Activated CD4-positive, alpha-beta T cell treated with anti-CD3 and anti-CD28 coated beads for 48 hours (primary cell): ENCODE measurements at regions not wholly inside any gene's neighbourhood (a gene's known extent, or its start where the extent isn't known, plus 50 kb on each side); places are given as distances from the start of the nearest gene placed in this dataset.
"Not testable (repeated sequence)": the region's sequence is repeated elsewhere in the genome, so short reads cannot be mapped to it uniquely, and the experiment has no call there.

Experiments
- DNase-seq: peaks from one replicate; pipeline ENCODE4 v3.0.0-alpha.2; 2020

- DNase-seq = no peak
These were observed 200.1 kb upstream of the NRG3 start for GRCh38 chr10:81674941-81675340.

- no peak for DNase-seq
These were observed 195.7 kb upstream of the NRG3 start for GRCh38 chr10:81679291-81679690.

- no peak for DNase-seq
These were observed 194.6 kb upstream of the NRG3 start for GRCh38 chr10:81680359-81680758.

- no peak for DNase-seq
These were observed 186.5 kb upstream of the NRG3 start for GRCh38 chr10:81688459-81688858.

- DNase-seq = no peak
These were observed 178.2 kb upstream of the NRG3 start for GRCh38 chr10:81696609-81697388.

GRCh38 chr10:81704596-81704995 lies 170.4 kb upstream of the NRG3 start:
- DNase-seq = no peak

- no peak for DNase-seq
These were observed 166.6 kb upstream of the NRG3 start for GRCh38 chr10:81708416-81708815.

GRCh38 chr10:81708929-81709328 lies 166.1 kb upstream of the NRG3 start:
- no peak for DNase-seq

- DNase-seq = no peak
These were observed 152.6 kb upstream of the NRG3 start for GRCh38 chr10:81722399-81722798.

GRCh38 chr10:81724431-81724830 lies 150.6 kb upstream of the NRG3 start:
- DNase-seq = no peak

- DNase-seq = no peak
These were observed 149.1 kb upstream of the NRG3 start for GRCh38 chr10:81725851-81726250.

GRCh38 chr10:81728692-81729091 lies 146.3 kb upstream of the NRG3 start:
- DNase-seq = no peak

- no peak for DNase-seq
These were observed 144.1 kb upstream of the NRG3 start for GRCh38 chr10:81730891-81731290.

GRCh38 chr10:81733542-81733941 lies 141.5 kb upstream of the NRG3 start:
- DNase-seq = no peak

- not testable (repeated sequence) for DNase-seq
These were observed 139.8 kb upstream of the NRG3 start for GRCh38 chr10:81735167-81735566.

- DNase-seq = no peak
These were observed 115.9 kb upstream of the NRG3 start for GRCh38 chr10:81759111-81759510.

GRCh38 chr10:81784111-81784597 lies 90.8 kb upstream of the NRG3 start:
- DNase-seq = no peak

GRCh38 chr10:81792729-81793128 lies 82.3 kb upstream of the NRG3 start:
- no peak for DNase-seq

GRCh38 chr10:81806842-81807241 lies 68.2 kb upstream of the NRG3 start:
- DNase-seq = no peak

- DNase-seq = no peak
These were observed 60.2 kb upstream of the NRG3 start for GRCh38 chr10:81814842-81815241.

- no peak for DNase-seq
These were observed 57.3 kb upstream of the NRG3 start for GRCh38 chr10:81817596-81818170.

- no peak for DNase-seq
These were observed 54.6 kb upstream of the NRG3 start for GRCh38 chr10:81820418-81820817.
